ENCODE measurements at regions not wholly inside any gene's neighbourhood (a gene's known extent, or its start where the extent isn't known, plus 50 kb on each side); places are given as distances from the start of the nearest gene placed in this dataset.

- Histone ChIP-seq H3F3A (ENCODE audit: insufficient read depth) (no peaks in the 10 kb centered on the region), H3K27ac (ENCODE audit: low read depth, low read length) (no peak overlapping the region), H4K20me1 (ENCODE audit: low read depth, low read length) (no peaks in the 10 kb centered on the region), H3K79me2 (ENCODE audit: insufficient read depth, low read length) (no peaks in the 10 kb centered on the region), H3K27me3 (ENCODE audit: low read length) (no peaks in the 10 kb centered on the region), H3K9me3 (ENCODE audit: insufficient read depth, low read length) (no peaks in the 10 kb centered on the region), H2AFZ (ENCODE audit: low read depth, low read length, severe bottlenecking) (no peak overlapping the region), H3K4me2 (ENCODE audit: low read depth, low read length, poor library complexity, severe bottlenecking) (no peak overlapping the region), H3K9me2 (replicated peaks; ENCODE audit: insufficient read depth, low read length) (no peaks in the 10 kb centered on the region), H3K36me3 (ENCODE audit: low read length) (no peaks in the 10 kb centered on the region), H3K9ac (ENCODE audit: low read length) (no peak overlapping the region), H3K4me3 (ENCODE audit: insufficient read depth, low read length, poor library complexity, severe bottlenecking) (no peak overlapping the region)
- TF ChIP-seq CTCF (IDR thresholded peaks at IDR 0.05; ENCODE audit: insufficient read depth, low read length, poor library complexity, severe bottlenecking) (no peak), EZH2phosphoT487 (conservative IDR thresholded peaks at IDR 0.05; ENCODE audit: low read length) (no peak)
Measured at GRCh38 chr2:81436256-81436655, 1131.7 kb upstream of the LRRTM1 start.

- Histone ChIP-seq H3K79me2 (ENCODE audit: insufficient read depth, low read length) (no peaks in the 10 kb centered on the region), H3K4me3 (ENCODE audit: insufficient read depth, low read length, poor library complexity, severe bottlenecking) (no peak overlapping the region), H3F3A (ENCODE audit: insufficient read depth) (no peaks in the 10 kb centered on the region), H4K20me1 (ENCODE audit: low read depth, low read length) (no peaks in the 10 kb centered on the region), H3K9ac (ENCODE audit: low read length) (no peak overlapping the region), H3K27me3 (ENCODE audit: low read length) (no peaks in the 10 kb centered on the region), H3K36me3 (ENCODE audit: low read length) (no peaks in the 10 kb centered on the region), H3K9me2 (replicated peaks; ENCODE audit: insufficient read depth, low read length) (0 out of 2 replicates have a peak, but pooled peaks cover 4% of the 10 kb centered on the region), H2AFZ (ENCODE audit: low read depth, low read length, severe bottlenecking) (no peak overlapping the region), H3K4me2 (ENCODE audit: low read depth, low read length, poor library complexity, severe bottlenecking) (no peak overlapping the region), H3K27ac (ENCODE audit: low read depth, low read length) (no peak overlapping the region), H3K9me3 (ENCODE audit: insufficient read depth, low read length) (no peaks in the 10 kb centered on the region)
- TF ChIP-seq CTCF (IDR thresholded peaks at IDR 0.05; ENCODE audit: insufficient read depth, low read length, poor library complexity, severe bottlenecking) (no peak), EZH2phosphoT487 (conservative IDR thresholded peaks at IDR 0.05; ENCODE audit: low read length) (no peak)
Measured at GRCh38 chr2:81412681-81413080, 1108.1 kb upstream of the LRRTM1 start.

- H3K9ac ChIP-seq (ENCODE audit: low read length), result no peak overlapping the region
Measured at GRCh38 chr2:81403508-81403907, 1099.0 kb upstream of the LRRTM1 start.

More at GRCh38 chr2:81403508-81403907, 1099.0 kb upstream of the LRRTM1 start:
- Histone ChIP-seq H3K27ac (ENCODE audit: low read depth, low read length) (no peak overlapping the region), H2AFZ (ENCODE audit: low read depth, low read length, severe bottlenecking) (no peak overlapping the region), H3K4me2 (ENCODE audit: low read depth, low read length, poor library complexity, severe bottlenecking) (no peak overlapping the region), H3K36me3 (ENCODE audit: low read length) (no peaks in the 10 kb centered on the region), H3K9me2 (replicated peaks; ENCODE audit: insufficient read depth, low read length) (no peaks in the 10 kb centered on the region), H3F3A (ENCODE audit: insufficient read depth) (no peaks in the 10 kb centered on the region), H3K79me2 (ENCODE audit: insufficient read depth, low read length) (no peaks in the 10 kb centered on the region), H3K27me3 (ENCODE audit: low read length) (no peaks in the 10 kb centered on the region), H4K20me1 (ENCODE audit: low read depth, low read length) (no peaks in the 10 kb centered on the region), H3K9me3 (ENCODE audit: insufficient read depth, low read length) (no peaks in the 10 kb centered on the region), H3K4me3 (ENCODE audit: insufficient read depth, low read length, poor library complexity, severe bottlenecking) (no peak overlapping the region)
- TF ChIP-seq EZH2phosphoT487 (conservative IDR thresholded peaks at IDR 0.05; ENCODE audit: low read length) (no peak), CTCF (IDR thresholded peaks at IDR 0.05; ENCODE audit: insufficient read depth, low read length, poor library complexity, severe bottlenecking) (no peak)

Data from SU-DHL-6 (cell line).